Tibial nerve (tissue), 3 donors: ENCODE measurements at regions not wholly inside any gene's neighbourhood (a gene's known extent, or its start where the extent isn't known, plus 50 kb on each side); places are given as distances from the start of the nearest gene placed in this dataset.

Source experiments
- CTCF ChIP-seq, 5 experiments: fragments of 200-600 bp in 3 of 5; fragments of 450-650 bp in 2 of 5; sonication (generic) in 3 of 5; IDR thresholded peaks; one replicate each; pipeline ENCODE4 v1.5.1; 2016 to 2019; ENCODE audit warnings: antibody characterized with exemption in 5 of 5, mild to moderate bottlenecking in 3 of 5, moderate library complexity in 2 of 5
- POLR2A ChIP-seq, 2 donors: fragments of 450-650 bp; IDR thresholded peaks; one replicate each; pipeline ENCODE4 v1.6.1; 2017; ENCODE audit warnings: antibody characterized with exemption in 2 of 2, mild to moderate bottlenecking in 2 of 2, moderate library complexity in 2 of 2

- TF ChIP-seq CTCF (IDR thresholded peaks at IDR 0.05) = no peak
- TF ChIP-seq POLR2A (IDR thresholded peaks at IDR 0.05) = no peak
Measured at GRCh38 chr13:99857738-99858137, 113.8 kb downstream of the ZIC5 start.
